ENCODE measurements at regions not wholly inside any gene's neighbourhood (a gene's known extent, or its start where the extent isn't known, plus 50 kb on each side); places are given as distances from the start of the nearest gene placed in this dataset.
A peak's percentile ranks its signal among the peaks of the same experiment; 100 is the strongest.

- TF ChIP-seq ZBTB40 (IDR thresholded peaks at IDR 0.05): peak; percentile 27; the same call in 1 of the 2 replicates
- TF ChIP-seq ZBTB40 (CRISPR knock-in tag; IDR thresholded peaks at IDR 0.05): no peak
- TF ChIP-seq CREB3 (tag; conservative IDR thresholded peaks at IDR 0.05; ENCODE audit: low read depth): 0 out of 2 replicates have a peak, but pooled peaks have one; percentile 38
- no peak for TF ChIP-seq ZNF217 (CRISPR knock-in tag; IDR thresholded peaks at IDR 0.05)
- TF ChIP-seq MEIS2 (IDR thresholded peaks at IDR 0.05; ENCODE audit: partially characterized antibody): peak; percentile 8
These were observed 51.4 kb upstream of the RNF7 start (continued) for GRCh38 chr3:141686466-141687291.
